SK-N-SH (cell line): ENCODE measurements at regions not wholly inside any gene's neighbourhood (a gene's known extent, or its start where the extent isn't known, plus 50 kb on each side); places are given as distances from the start of the nearest gene placed in this dataset.

ENCODE experiments used
- CHD2 ChIP-seq: fragments of 150-350 bp; IDR thresholded peaks from 2 replicates; pipeline ENCODE4 v1.6.1; 2018; ENCODE audit warnings: low read length; ENCODE audit not compliant: partially characterized antibody
- CTCF ChIP-seq: fragments of 200-600 bp; sonication (generic); IDR thresholded peaks from 2 replicates; pipeline ENCODE4 v1.6.1; 2017; ENCODE audit warnings: antibody characterized with exemption, mild to moderate bottlenecking, moderate library complexity
- EP300 ChIP-seq, 2 experiments: IDR thresholded peaks; 2 replicates each; pipeline versions ENCODE4 v1.4.0 to v1.6.1; 2012; ENCODE audit warnings: borderline replicate concordance in 1 of 2, low read depth in 1 of 2, low read length in 1 of 2
- EZH2phosphoT487 ChIP-seq: fragments of 200-600 bp; sonication (generic); IDR thresholded peaks from 2 replicates; pipeline ENCODE4 v1.6.1; 2017; ENCODE audit warnings: low read depth, mixed run types, mild to moderate bottlenecking, antibody characterized with exemption, moderate library complexity, borderline replicate concordance
- NFIC ChIP-seq: IDR thresholded peaks from 2 replicates; pipeline ENCODE4 v1.4.0; 2012; ENCODE audit warnings: borderline replicate concordance
- POLR2AphosphoS5 ChIP-seq: IDR thresholded peaks from 2 replicates; pipeline ENCODE4 v1.6.1; 2012; ENCODE audit warnings: low read depth, low read length
- RFX5 ChIP-seq: IDR thresholded peaks from 2 replicates; pipeline ENCODE4 v1.6.1; 2012; ENCODE audit warnings: mild to moderate bottlenecking, improper control_type of control experiment, low read length
- SMC3 ChIP-seq: IDR thresholded peaks from 2 replicates; pipeline ENCODE4 v1.6.1; 2012; ENCODE audit warnings: low read depth, low read length, improper control_type of control experiment
- TAF1 ChIP-seq: IDR thresholded peaks from 2 replicates; pipeline ENCODE4 v1.6.1; 2012; ENCODE audit warnings: low read depth, mild to moderate bottlenecking, low read length, moderate library complexity, borderline replicate concordance
- USF2 ChIP-seq: fragments of 150-350 bp; IDR thresholded peaks from 2 replicates; pipeline ENCODE4 v1.6.1; 2017; ENCODE audit warnings: antibody characterized with exemption, low read length, low read depth, borderline replicate concordance
- YY1 ChIP-seq: IDR thresholded peaks from 2 replicates; pipeline ENCODE4 v1.4.0; 2012; ENCODE audit warnings: low read depth, mild to moderate bottlenecking

GRCh38 chrX:9282325-9282724, 182.5 kb upstream of the TBL1X start:
- TF ChIP-seq RFX5 (no peak), CTCF (no peak), SMC3 (no peak), EP300 (IDR thresholded peaks at IDR 0.05; ENCODE audit: borderline replicate concordance in 1 of 2, low read depth in 1 of 2, low read length in 1 of 2) (no peak), EZH2phosphoT487 (no peak), NFIC (no peak), POLR2AphosphoS5 (no peak), CHD2 (no peak), USF2 (no peak), TAF1 (no peak), YY1 (no peak)
